Upper lobe of right lung (tissue), 1 donor: ENCODE measurements at regions not wholly inside any gene's neighbourhood (a gene's known extent, or its start where the extent isn't known, plus 50 kb on each side); places are given as distances from the start of the nearest gene placed in this dataset.

Experiments used
- ATAC-seq: fragments of 200-7000 bp; cut with Tn5 transposase; one replicate; pipeline ENCODE4 v1.9.1; 2020; ENCODE audit warnings: mild to moderate bottlenecking, moderate library complexity
- DNase-seq: peaks from one replicate; pipeline ENCODE4 v3.0.0-alpha.2; 2020
- H3K27ac ChIP-seq: fragments of 200-600 bp; one replicate; pipeline ENCODE4 v1.8.0; 2022
- H3K27me3 ChIP-seq: fragments of 200-600 bp; one replicate; pipeline ENCODE4 v1.8.0; 2022; ENCODE audit warnings: mild to moderate bottlenecking
- H3K36me3 ChIP-seq: fragments of 200-600 bp; one replicate; pipeline ENCODE4 v1.8.0; 2022
- H3K4me1 ChIP-seq: fragments of 200-600 bp; one replicate; pipeline ENCODE4 v1.8.0; 2022
- H3K4me3 ChIP-seq: fragments of 200-600 bp; one replicate; pipeline ENCODE4 v1.8.0; 2022; ENCODE audit warnings: mild to moderate bottlenecking
- H3K9me3 ChIP-seq: fragments of 200-600 bp; one replicate; pipeline ENCODE4 v1.8.0; 2022
- CTCF ChIP-seq: fragments of 200-600 bp; IDR thresholded peaks from one replicate; pipeline ENCODE4 v1.8.0; 2022; ENCODE audit warnings: antibody characterized with exemption
- intact Hi-C: fragments of 100-400 bp; cut with DNase I; formaldehyde crosslinking; loops from one replicate; pipeline ENCODE4 v1.11.0; 2022
- donor health status: DM: no; HTN: yes; CAD: no; lungs with severe emphysema.

DNA sequence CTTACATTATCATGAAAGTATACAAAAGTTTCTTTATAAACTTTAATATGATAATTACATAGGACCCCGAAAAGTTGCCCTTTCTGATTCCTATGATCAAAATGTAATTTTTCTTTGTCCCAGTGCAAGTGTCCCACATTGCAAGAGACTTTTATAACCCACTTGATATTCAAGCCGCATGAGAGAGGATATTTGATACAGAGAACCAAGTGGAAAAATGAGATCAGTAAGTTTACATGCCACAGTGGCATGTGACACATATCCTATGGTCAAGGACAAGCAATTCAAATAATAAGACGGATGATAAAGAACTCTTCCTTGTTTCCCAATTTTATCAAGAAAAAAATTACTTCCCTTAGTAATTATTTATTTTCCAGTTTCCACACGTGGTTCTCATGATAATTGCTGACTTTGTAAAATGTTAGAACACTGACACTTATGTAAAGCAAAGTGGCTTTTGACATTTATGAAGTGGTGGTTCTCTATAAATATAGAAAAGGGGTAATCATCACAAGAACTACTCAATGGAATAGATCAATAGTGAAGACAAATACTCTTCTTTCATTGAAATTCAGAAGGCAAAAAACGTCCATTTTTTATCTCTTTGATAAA, 273.7 kb upstream of the NOCT start:
- intact Hi-C loops: no loop called here
- Histone ChIP-seq H3K4me3 (no peak overlapping the region), H3K9me3 (no peaks in the 10 kb centered on the region), H3K27me3 (no peaks in the 10 kb centered on the region), H3K27ac (no peak overlapping the region), H3K4me1 (no peaks in the 10 kb centered on the region), H3K36me3 (no peaks in the 10 kb centered on the region)
- DNase-seq (no peak), ATAC-seq (no peak)
- TF ChIP-seq CTCF: no peak

GRCh38 chr4:138740816-138741745, 274.5 kb upstream of the NOCT start:
- intact Hi-C loops: no loop called here
- ATAC-seq: no peak

GRCh38 chr4:138736362-138736761, 279.2 kb upstream of the NOCT start:
- H3K36me3 ChIP-seq: no peaks in the 10 kb centered on the region
- no peak overlapping the region for H3K27ac ChIP-seq
- H3K9me3 ChIP-seq: no peaks in the 10 kb centered on the region
- intact Hi-C loops: no loop called here
- no peak overlapping the region for H3K4me3 ChIP-seq
- H3K27me3 ChIP-seq: no peaks in the 10 kb centered on the region
- no peak for ATAC-seq
- no peaks in the 10 kb centered on the region for H3K4me1 ChIP-seq
- DNase-seq: no peak
- no peak for TF ChIP-seq CTCF

More at GRCh38 chr4:138740816-138741745, 274.5 kb upstream of the NOCT start:
- Histone ChIP-seq H3K4me1 (no peaks in the 10 kb centered on the region), H3K9me3 (no peaks in the 10 kb centered on the region), H3K27me3 (no peaks in the 10 kb centered on the region), H3K36me3 (no peaks in the 10 kb centered on the region), H3K4me3 (no peak overlapping the region), H3K27ac (no peak overlapping the region)
- no peak for TF ChIP-seq CTCF
- no peak for DNase-seq

- no peak overlapping the region for H3K27ac ChIP-seq
- no peaks in the 10 kb centered on the region for H3K9me3 ChIP-seq
- ATAC-seq: no peak
- H3K27me3 ChIP-seq: no peaks in the 10 kb centered on the region
- DNase-seq: no peak
- intact Hi-C loops: no loop called here
- H3K36me3 ChIP-seq: no peaks in the 10 kb centered on the region
- no peaks in the 10 kb centered on the region for H3K4me1 ChIP-seq
- H3K4me3 ChIP-seq: no peak overlapping the region
- no peak for TF ChIP-seq CTCF
Measured at GRCh38 chr4:138734746-138735145, 280.8 kb upstream of the NOCT start.

DNA sequence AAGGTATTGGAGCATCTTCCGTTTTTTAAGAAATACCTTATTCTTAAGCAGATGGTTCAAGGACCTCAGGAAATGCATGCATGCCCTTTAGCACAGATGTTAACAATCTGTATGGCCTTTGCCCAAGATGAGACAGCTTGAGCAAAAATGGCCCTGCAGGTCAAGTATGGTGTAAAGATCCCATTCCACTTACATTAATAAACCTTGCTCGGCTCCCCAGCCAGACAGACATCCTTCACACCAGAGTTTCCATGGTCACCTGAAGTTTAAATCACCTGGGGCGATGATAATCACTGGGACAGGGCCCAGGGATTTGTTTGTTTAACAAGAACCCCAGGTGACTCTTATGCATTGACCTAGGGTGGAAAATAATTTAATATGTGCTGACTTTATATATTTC, 287.0 kb upstream of the NOCT start:
- DNase-seq (no peak), ATAC-seq (no peak)
- Histone ChIP-seq H3K4me1 (no peaks in the 10 kb centered on the region), H3K9me3 (no peaks in the 10 kb centered on the region), H3K4me3 (no peak overlapping the region), H3K27ac (no peak overlapping the region), H3K36me3 (no peaks in the 10 kb centered on the region), H3K27me3 (no peaks in the 10 kb centered on the region)
- no peak for TF ChIP-seq CTCF
- intact Hi-C loops: no loop called here
